DND-41 (cell line): ENCODE measurements at regions not wholly inside any gene's neighbourhood (a gene's known extent, or its start where the extent isn't known, plus 50 kb on each side); places are given as distances from the start of the nearest gene placed in this dataset.

ENCODE experiments used
- ATAC-seq: fragments of 200-7000 bp; cut with Tn5 transposase; 3 replicates; pipeline ENCODE4 v1.9.1; 2021; ENCODE audit warnings: low read depth; ENCODE audit not compliant: insufficient read depth
- DNase-seq: peaks from one replicate; pipeline ENCODE4 v3.0.0-alpha.2; 2020
- H2AFZ ChIP-seq: 2 replicates; pipeline ENCODE4 v1.6.0; 2012; ENCODE audit warnings: low read depth, low read length
- H3K27ac ChIP-seq: 2 replicates; pipeline ENCODE4 v1.5.1; 2012; ENCODE audit warnings: low read length, inconsistent platforms
- H3K27me3 ChIP-seq: fragments of 200-600 bp; sonication (generic); 2 replicates; pipeline ENCODE4 v1.6.0; 2012; ENCODE audit warnings: low read length, mild to moderate bottlenecking, inconsistent platforms; ENCODE audit not compliant: insufficient read depth, poor library complexity
- H3K36me3 ChIP-seq: 2 replicates; pipeline ENCODE4 v1.5.1; 2012; ENCODE audit warnings: low read length, inconsistent platforms; ENCODE audit not compliant: insufficient read depth
- H3K4me1 ChIP-seq: 2 replicates; pipeline ENCODE4 v1.5.1; 2012; ENCODE audit warnings: mild to moderate bottlenecking, low read length; ENCODE audit not compliant: insufficient read depth
- H3K4me2 ChIP-seq: 2 replicates; pipeline ENCODE4 v1.6.0; 2012; ENCODE audit warnings: mild to moderate bottlenecking, moderate library complexity, low read length, inconsistent platforms; ENCODE audit not compliant: insufficient read depth
- H3K4me3 ChIP-seq, 2 experiments: fragments of 200-600 bp in 1 of 2; shearing (Covaris generic) in 1 of 2; 2 replicates each; pipeline ENCODE4 v1.5.1; 2012 to 2016; ENCODE audit warnings: inconsistent platforms in 2 of 2, low read length in 2 of 2, mild to moderate bottlenecking in 2 of 2, low read depth in 1 of 2, moderate library complexity in 1 of 2
- H3K79me2 ChIP-seq: 2 replicates; pipeline ENCODE4 v1.6.0; 2012; ENCODE audit warnings: low read length, inconsistent platforms; ENCODE audit not compliant: insufficient read depth
- H3K9ac ChIP-seq: 2 replicates; pipeline ENCODE4 v1.6.0; 2012; ENCODE audit warnings: low read depth, mild to moderate bottlenecking, inconsistent platforms, low read length, moderate library complexity
- H3K9me3 ChIP-seq: 2 replicates; pipeline ENCODE4 v1.5.1; 2012; ENCODE audit warnings: low read length, moderate library complexity, mild to moderate bottlenecking, inconsistent platforms; ENCODE audit not compliant: insufficient read depth, severe bottlenecking
- H4K20me1 ChIP-seq: 2 replicates; pipeline ENCODE4 v1.6.0; 2012; ENCODE audit warnings: low read length; ENCODE audit not compliant: insufficient read depth
- CTCF ChIP-seq: IDR thresholded peaks from 2 replicates; pipeline ENCODE4 v1.5.1; 2012; ENCODE audit warnings: borderline replicate concordance, low read length, moderate library complexity, mild to moderate bottlenecking; ENCODE audit not compliant: poor library complexity, severe bottlenecking; ENCODE audit errors: extremely low read depth
- EZH2 ChIP-seq: IDR thresholded peaks from 3 replicates; pipeline ENCODE4 v1.6.1; 2012; ENCODE audit warnings: borderline replicate concordance, low read depth, mild to moderate bottlenecking, moderate library complexity, low read length, inconsistent platforms; ENCODE audit not compliant: severe bottlenecking

- no peak overlapping the region for H2AFZ ChIP-seq
- H3K27ac ChIP-seq = no peak overlapping the region
- H3K4me2 ChIP-seq = no peak overlapping the region
- no peak for DNase-seq
- TF ChIP-seq CTCF (no peak), EZH2 (no peak)
- no peaks in the 10 kb centered on the region for H4K20me1 ChIP-seq
- H3K27me3 ChIP-seq = peaks cover 2% of the 10 kb centered on the region
- ATAC-seq = no peak
- H3K4me3 ChIP-seq = no peak overlapping the region
- no peaks in the 10 kb centered on the region for H3K4me1 ChIP-seq
- no peak overlapping the region for H3K9ac ChIP-seq
- no peaks in the 10 kb centered on the region for H3K79me2 ChIP-seq
- H3K36me3 ChIP-seq = no peaks in the 10 kb centered on the region
- peaks cover 3% of the 10 kb centered on the region for H3K9me3 ChIP-seq
These were observed 469.0 kb upstream of the USP24 start for GRCh38 chr1:55684131-55684650.

DNA sequence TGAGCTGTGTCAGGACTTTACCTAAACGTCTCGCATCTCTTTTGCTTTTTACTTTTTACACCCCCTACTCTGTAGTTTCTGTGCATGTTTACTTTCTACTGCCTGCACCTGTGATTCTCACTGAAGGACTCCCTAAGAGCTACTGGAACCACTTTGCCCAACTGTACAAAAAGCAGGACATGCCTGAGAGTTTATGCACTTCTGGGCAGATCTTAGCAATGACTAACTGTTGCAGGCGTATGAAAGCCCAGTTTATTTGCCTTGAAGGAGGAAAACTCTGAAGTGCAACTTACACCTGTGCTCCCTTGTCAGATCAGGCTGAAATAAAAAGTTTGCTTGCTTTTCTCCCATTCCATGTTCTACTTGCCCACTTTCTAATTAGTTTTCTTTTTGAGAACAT lies 467.0 kb upstream of the USP24 start:
- Histone ChIP-seq H3K4me1 (no peaks in the 10 kb centered on the region), H2AFZ (no peak overlapping the region), H4K20me1 (no peaks in the 10 kb centered on the region), H3K27ac (no peak overlapping the region), H3K27me3 (no peaks in the 10 kb centered on the region), H3K9ac (no peak overlapping the region), H3K4me2 (no peak overlapping the region), H3K36me3 (no peaks in the 10 kb centered on the region), H3K79me2 (no peaks in the 10 kb centered on the region), H3K4me3 (no peak overlapping the region), H3K9me3 (peaks cover 3% of the 10 kb centered on the region)
- DNase-seq = no peak
- TF ChIP-seq EZH2 (no peak), CTCF (no peak)
- no peak for ATAC-seq

DNA sequence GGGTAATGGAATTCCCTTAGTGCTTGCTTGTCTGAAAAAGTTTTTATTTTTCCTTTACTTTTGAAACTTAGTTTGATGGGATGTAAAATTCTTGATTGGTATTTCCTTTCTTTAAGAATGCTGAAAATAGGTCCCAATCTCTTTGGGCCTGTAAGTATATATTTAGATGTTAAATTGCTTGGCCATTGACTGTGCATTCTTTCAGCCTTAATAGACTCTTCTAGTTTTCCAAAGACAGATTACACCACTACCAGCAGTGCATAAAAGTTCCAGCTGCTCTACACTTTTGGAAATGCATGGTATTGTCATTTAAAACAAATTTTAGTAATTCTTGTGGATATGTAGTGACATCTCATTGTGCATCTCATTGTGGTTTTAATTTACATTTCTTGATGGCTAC lies 464.8 kb upstream of the USP24 start:
- no peaks in the 10 kb centered on the region for H3K4me1 ChIP-seq
- TF ChIP-seq EZH2 = no peak
- no peak for TF ChIP-seq CTCF
- no peak overlapping the region for H3K4me3 ChIP-seq
- H3K36me3 ChIP-seq = no peaks in the 10 kb centered on the region
- no peak for ATAC-seq
- H2AFZ ChIP-seq = no peak overlapping the region
- no peaks in the 10 kb centered on the region for H4K20me1 ChIP-seq
- H3K9me3 ChIP-seq = peaks cover 3% of the 10 kb centered on the region
- no peak overlapping the region for H3K27ac ChIP-seq
- DNase-seq = no peak
- no peaks in the 10 kb centered on the region for H3K79me2 ChIP-seq
- no peaks in the 10 kb centered on the region for H3K27me3 ChIP-seq
- no peak overlapping the region for H3K4me2 ChIP-seq
- H3K9ac ChIP-seq = no peak overlapping the region

- no peaks in the 10 kb centered on the region for H3K79me2 ChIP-seq
- TF ChIP-seq EZH2 (no peak), CTCF (no peak)
- no peak for ATAC-seq
These were observed 458.3 kb upstream of the USP24 start for GRCh38 chr1:55673416-55673815.

More at GRCh38 chr1:55673416-55673815, 458.3 kb upstream of the USP24 start:
- Histone ChIP-seq H3K4me1 (no peaks in the 10 kb centered on the region), H3K36me3 (no peaks in the 10 kb centered on the region), H3K9ac (no peak overlapping the region), H4K20me1 (no peaks in the 10 kb centered on the region), H3K9me3 (no peaks in the 10 kb centered on the region), H3K27me3 (peaks cover 3% of the 10 kb centered on the region), H3K4me2 (no peak overlapping the region), H3K27ac (no peak overlapping the region), H3K4me3 (no peak overlapping the region), H2AFZ (no peak overlapping the region)
- DNase-seq = no peak
